Gastrocnemius medialis (tissue), 4 donors: ENCODE measurements at regions not wholly inside any gene's neighbourhood (a gene's known extent, or its start where the extent isn't known, plus 50 kb on each side); places are given as distances from the start of the nearest gene placed in this dataset.

Experiments used
- ATAC-seq, 2 donors: fragments of 150-250 bp; one replicate each; pipeline ENCODE4 v1.9.1; 2016
- DNase-seq, 2 donors: peaks; one replicate each; pipeline ENCODE4 v3.0.0-alpha.2; 2019
- H3K27ac ChIP-seq, 4 donors: fragments of 200-600 bp; sonication (generic); 1 replicate in 1 of 4; 2 replicates in 3 of 4; pipeline ENCODE4 v1.5.1; 2016 to 2018; ENCODE audit warnings: mild to moderate bottlenecking in 2 of 4, moderate library complexity in 1 of 4
- H3K27me3 ChIP-seq, 3 donors: fragments of 200-600 bp; sonication (generic) in 2 of 3; 1 replicate in 1 of 3; 2 replicates in 2 of 3; pipeline versions ENCODE4 v1.5.1 to v1.6.0; 2016 to 2019; ENCODE audit warnings: mild to moderate bottlenecking in 1 of 3, moderate library complexity in 1 of 3
- H3K36me3 ChIP-seq, 2 donors: fragments of 200-600 bp; sonication (generic) in 1 of 2; one replicate each; pipeline ENCODE4 v1.5.1; 2017 to 2018
- H3K4me1 ChIP-seq, 2 donors: fragments of 200-600 bp; sonication (generic) in 1 of 2; one replicate each; pipeline ENCODE4 v1.5.1; 2016 to 2017; ENCODE audit warnings: mild to moderate bottlenecking in 2 of 2
- H3K4me3 ChIP-seq, 4 donors: fragments of 200-600 bp; sonication (generic) in 3 of 4; 1 replicate in 1 of 4; 2 replicates in 3 of 4; pipeline ENCODE4 v1.5.1; 2016 to 2019; ENCODE audit warnings: mild to moderate bottlenecking in 2 of 4
- H3K9me3 ChIP-seq, 3 donors: fragments of 200-600 bp; sonication (generic) in 2 of 3; 1 replicate in 1 of 3; 2 replicates in 2 of 3; pipeline ENCODE4 v1.5.1; 2016 to 2019
- POLR2A ChIP-seq, 2 donors: fragments of 450-650 bp; IDR thresholded peaks; one replicate each; pipeline ENCODE4 v1.6.1; 2017; ENCODE audit warnings: antibody characterized with exemption in 2 of 2, mild to moderate bottlenecking in 2 of 2, moderate library complexity in 2 of 2
- in situ Hi-C, 4 donors: fragments of 200-750 bp; cut with MboI; loops; one replicate each; pipeline versions ENCODE4 v1.15.0 to v1.8.0; 2017; ENCODE audit warnings: low sequenced_read_pairs in 4 of 4
- intact Hi-C: fragments of 100-400 bp; cut with DNase I; formaldehyde crosslinking; loops from one replicate; pipeline ENCODE4 v1.15.1; 2023; ENCODE audit warnings: low total_unique reads
- TF ChIP-seq, protein P1 (sequence below), 5 experiments: fragments of 450-650 bp in 3 of 5; fragments of 200-600 bp in 2 of 5; sonication (generic) in 2 of 5; IDR thresholded peaks in 4 of 5; conservative IDR thresholded peaks in 1 of 5; 1 replicate in 4 of 5; 2 replicates in 1 of 5; pipeline ENCODE4 v1.5.1; 2016 to 2019; ENCODE audit warnings: antibody characterized with exemption in 5 of 5, mild to moderate bottlenecking in 3 of 5, moderate library complexity in 3 of 5

DNA sequence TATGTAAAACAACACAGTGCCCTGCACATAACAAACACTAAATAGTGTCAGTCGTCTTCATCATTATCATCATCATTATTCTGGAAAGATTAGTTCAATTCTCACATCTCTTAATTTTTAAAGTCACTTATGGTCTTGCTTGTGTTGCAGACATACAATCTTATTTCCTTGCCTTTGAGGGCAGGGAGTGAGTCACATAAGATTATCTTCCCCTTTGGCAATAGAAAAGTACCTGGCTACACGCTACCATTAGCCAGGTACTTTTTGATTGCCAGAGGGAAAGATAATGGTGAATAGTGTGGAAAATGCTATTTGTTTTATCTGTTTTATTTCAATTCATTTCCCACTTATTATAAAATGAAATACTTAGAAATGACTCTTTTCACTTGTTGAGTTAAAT lies 76.6 kb upstream of the RMDN2 start:
- H3K27me3 ChIP-seq = no peaks in the 10 kb centered on the region
- in situ Hi-C loops = loop anchor here in 1 of 4 donors (25.0 kb wide), 1 partner anchor 311 kb away; no protein-coding TSS in a partner anchor

DNA sequence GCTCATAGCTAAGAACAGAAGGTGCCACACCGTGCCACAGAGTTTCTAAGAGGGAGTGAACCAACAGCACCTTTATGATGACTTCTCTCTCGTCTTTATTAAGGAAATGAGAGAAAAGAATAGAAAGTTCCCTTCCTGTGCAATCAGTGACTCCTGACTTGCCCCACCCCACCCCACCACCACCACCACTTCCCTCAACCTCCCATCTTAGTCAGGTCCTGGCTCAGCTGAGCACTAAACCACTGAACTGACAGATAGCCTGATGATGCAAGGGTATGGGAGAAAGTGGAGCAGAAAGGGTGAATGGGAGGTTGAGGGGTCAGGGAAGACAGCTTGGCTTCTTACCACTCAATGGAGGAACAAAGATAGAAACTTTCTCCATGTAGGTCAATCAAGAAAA lies 75.2 kb upstream of the RMDN2 start:
- no peak overlapping the region for H3K4me3 ChIP-seq
- no peak overlapping the region for H3K27ac ChIP-seq
- intact Hi-C loops = no loop called here
- no peaks in the 10 kb centered on the region for H3K27me3 ChIP-seq
- no peak for TF ChIP-seq POLR2A (IDR thresholded peaks at IDR 0.05)
- TF ChIP-seq, protein P1, sequence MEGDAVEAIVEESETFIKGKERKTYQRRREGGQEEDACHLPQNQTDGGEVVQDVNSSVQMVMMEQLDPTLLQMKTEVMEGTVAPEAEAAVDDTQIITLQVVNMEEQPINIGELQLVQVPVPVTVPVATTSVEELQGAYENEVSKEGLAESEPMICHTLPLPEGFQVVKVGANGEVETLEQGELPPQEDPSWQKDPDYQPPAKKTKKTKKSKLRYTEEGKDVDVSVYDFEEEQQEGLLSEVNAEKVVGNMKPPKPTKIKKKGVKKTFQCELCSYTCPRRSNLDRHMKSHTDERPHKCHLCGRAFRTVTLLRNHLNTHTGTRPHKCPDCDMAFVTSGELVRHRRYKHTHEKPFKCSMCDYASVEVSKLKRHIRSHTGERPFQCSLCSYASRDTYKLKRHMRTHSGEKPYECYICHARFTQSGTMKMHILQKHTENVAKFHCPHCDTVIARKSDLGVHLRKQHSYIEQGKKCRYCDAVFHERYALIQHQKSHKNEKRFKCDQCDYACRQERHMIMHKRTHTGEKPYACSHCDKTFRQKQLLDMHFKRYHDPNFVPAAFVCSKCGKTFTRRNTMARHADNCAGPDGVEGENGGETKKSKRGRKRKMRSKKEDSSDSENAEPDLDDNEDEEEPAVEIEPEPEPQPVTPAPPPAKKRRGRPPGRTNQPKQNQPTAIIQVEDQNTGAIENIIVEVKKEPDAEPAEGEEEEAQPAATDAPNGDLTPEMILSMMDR (IDR thresholded peaks at IDR 0.05 in 4 of 5, conservative IDR thresholded peaks at IDR 0.05 in 1 of 5) = no peak
- ATAC-seq = no peak
- H3K9me3 ChIP-seq = no peaks in the 10 kb centered on the region
- peaks cover 0 to 4% of the 10 kb centered on the region in 2 donors for H3K4me1 ChIP-seq
- H3K36me3 ChIP-seq = no peaks in the 10 kb centered on the region
- in situ Hi-C loops = loop anchor here in 1 of 4 donors (25.0 kb wide), 1 partner anchor 313 kb away; no protein-coding TSS in a partner anchor
- DNase-seq = no peak

More for the DNA sequence above, 76.6 kb upstream of the RMDN2 start:
- Histone ChIP-seq H3K36me3 (no peaks in the 10 kb centered on the region), H3K4me3 (no peak overlapping the region), H3K27ac (no peak overlapping the region), H3K4me1 (peaks cover 0 to 3% of the 10 kb centered on the region in 2 donors), H3K9me3 (no peaks in the 10 kb centered on the region)
- no peak for TF ChIP-seq POLR2A (IDR thresholded peaks at IDR 0.05)
- TF ChIP-seq, protein P1 (IDR thresholded peaks at IDR 0.05 in 4 of 5, conservative IDR thresholded peaks at IDR 0.05 in 1 of 5) = no peak
- ATAC-seq (no peak), DNase-seq (no peak)
- intact Hi-C loops = no loop called here

GRCh38 chr2:37851428-37851827 lies 73.7 kb upstream of the RMDN2 start:
- TF ChIP-seq, protein P1 (IDR thresholded peaks at IDR 0.05 in 4 of 5, conservative IDR thresholded peaks at IDR 0.05 in 1 of 5) = no peak
- no peak for TF ChIP-seq POLR2A (IDR thresholded peaks at IDR 0.05)
- peaks cover 8 to 20% of the 10 kb centered on the region in 2 donors for H3K4me1 ChIP-seq
- in situ Hi-C loops (no loop called here), intact Hi-C loops (no loop called here)
- no peak overlapping the region for H3K4me3 ChIP-seq
- no peaks in the 10 kb centered on the region for H3K9me3 ChIP-seq
- H3K36me3 ChIP-seq = no peaks in the 10 kb centered on the region
- ATAC-seq (no peak), DNase-seq (no peak)
- H3K27ac ChIP-seq = peak overlapping the region; percentile 14 to 59 (median 38)
- H3K27me3 ChIP-seq = no peaks in the 10 kb centered on the region

- TF ChIP-seq, protein P1 (IDR thresholded peaks at IDR 0.05 in 4 of 5, conservative IDR thresholded peaks at IDR 0.05 in 1 of 5) = no peak
- no peak for TF ChIP-seq POLR2A (IDR thresholded peaks at IDR 0.05)
- in situ Hi-C loops = no loop called here
- H3K36me3 ChIP-seq = no peaks in the 10 kb centered on the region
- H3K4me1 ChIP-seq = peaks cover 8 to 20% of the 10 kb centered on the region in 2 donors
- ATAC-seq = no peak
- H3K4me3 ChIP-seq = no peak overlapping the region
- intact Hi-C loops = no loop called here
- no peaks in the 10 kb centered on the region for H3K27me3 ChIP-seq
- no peaks in the 10 kb centered on the region for H3K9me3 ChIP-seq
- H3K27ac ChIP-seq = peak overlapping the region; percentile 14 to 59 (median 38)
- no peak for DNase-seq
These were observed 73.1 kb upstream of the RMDN2 start for GRCh38 chr2:37851828-37852584.
